Body of pancreas (tissue), 4 donors: ENCODE measurements at regions not wholly inside any gene's neighbourhood (a gene's known extent, or its start where the extent isn't known, plus 50 kb on each side); places are given as distances from the start of the nearest gene placed in this dataset.

Experiments
- ATAC-seq: fragments of 150-250 bp; one replicate; pipeline ENCODE4 v1.9.1; 2016
- DNase-seq, 4 donors: peaks; one replicate each; pipeline ENCODE4 v3.0.0-alpha.2; 2019
- H3K27ac ChIP-seq, 4 donors: fragments of 200-600 bp; sonication (generic); 1 replicate in 3 of 4; 2 replicates in 1 of 4; pipeline versions ENCODE4 v1.5.1 to v1.6.1; 2016 to 2019; ENCODE audit warnings: mild to moderate bottlenecking in 1 of 4, mixed read lengths in 1 of 4, moderate library complexity in 1 of 4
- H3K27me3 ChIP-seq, 2 donors: fragments of 200-600 bp; sonication (generic); one replicate each; pipeline ENCODE4 v1.6.0; 2016; ENCODE audit warnings: mild to moderate bottlenecking in 1 of 2
- H3K36me3 ChIP-seq, 2 donors: fragments of 200-600 bp; sonication (generic); replicated peaks in 1 of 2; 2 replicates each; pipeline ENCODE4 v1.5.1; 2016; ENCODE audit warnings: low read depth in 2 of 2; ENCODE audit not compliant: insufficient read depth in 1 of 2
- H3K4me1 ChIP-seq: fragments of 200-600 bp; sonication (generic); one replicate; pipeline ENCODE4 v1.6.0; 2016
- H3K4me3 ChIP-seq, 2 donors: fragments of 200-600 bp; sonication (generic); 1 replicate in 1 of 2; 2 replicates in 1 of 2; pipeline ENCODE4 v1.5.1; 2016 to 2019
- H3K9me3 ChIP-seq, 3 donors: fragments of 200-600 bp; sonication (generic); 1 replicate in 2 of 3; 2 replicates in 1 of 3; pipeline ENCODE4 v1.5.1; 2016
- POLR2A ChIP-seq, 3 donors: fragments of 450-650 bp; IDR thresholded peaks; one replicate each; pipeline ENCODE4 v1.6.1; 2016; ENCODE audit warnings: antibody characterized with exemption in 3 of 3, mild to moderate bottlenecking in 2 of 3
- WGBS, 2 donors: methylation state at CpG; one replicate each; pipeline ENCODE4 v1.1.5; 2017; 5-methylcytosine and 5-hydroxymethylcytosine counted together
- intact Hi-C: fragments of 100-400 bp; cut with DNase I; formaldehyde crosslinking; loops from one replicate; pipeline ENCODE4 v1.15.1; 2023
- TF ChIP-seq, protein P1 (sequence below), 7 experiments: fragments of 450-650 bp in 4 of 7; fragments of 200-600 bp in 3 of 7; sonication (generic) in 3 of 7; IDR thresholded peaks; one replicate each; pipeline ENCODE4 v1.5.1; 2016 to 2019; ENCODE audit warnings: antibody characterized with exemption in 7 of 7

DNA sequence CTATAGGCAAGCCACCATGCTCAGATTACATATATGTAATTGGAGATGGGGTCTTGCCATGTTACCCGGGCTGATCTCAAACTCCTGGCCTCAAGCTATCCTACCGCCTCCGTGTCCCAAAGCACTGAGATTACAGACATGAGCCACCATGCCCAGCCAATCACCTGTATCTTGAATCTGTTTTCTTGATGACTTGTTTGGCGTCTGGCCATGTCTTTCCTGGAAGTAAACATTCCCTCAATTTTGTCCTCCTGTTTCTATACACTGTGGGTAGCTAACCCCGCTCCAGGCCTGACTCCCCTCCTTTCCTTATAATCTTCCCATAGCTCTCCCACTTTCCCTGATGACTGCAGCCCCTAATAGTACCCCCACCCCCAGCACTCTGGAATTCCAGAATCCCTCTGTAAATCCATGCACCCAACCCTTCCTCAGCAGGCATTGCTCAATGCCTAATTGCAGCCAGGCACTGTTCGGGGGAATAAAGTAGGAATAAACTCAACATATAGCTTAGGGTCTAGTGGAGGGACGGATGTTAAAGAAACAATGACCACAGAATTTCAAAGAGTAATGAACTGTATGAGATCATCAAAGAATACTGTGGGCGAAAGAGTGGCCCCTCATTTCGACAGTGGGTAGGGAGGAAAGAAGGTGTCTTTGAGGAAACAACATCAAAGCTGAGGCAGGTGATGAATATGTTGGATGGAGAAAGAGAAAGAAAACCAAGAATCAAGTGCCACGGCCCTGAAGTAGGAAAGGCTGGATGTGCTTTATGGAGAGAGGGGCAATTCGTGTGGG, 161.5 kb downstream of the ADSS2 start:
- ATAC-seq = no peak
- TF ChIP-seq, protein P1, sequence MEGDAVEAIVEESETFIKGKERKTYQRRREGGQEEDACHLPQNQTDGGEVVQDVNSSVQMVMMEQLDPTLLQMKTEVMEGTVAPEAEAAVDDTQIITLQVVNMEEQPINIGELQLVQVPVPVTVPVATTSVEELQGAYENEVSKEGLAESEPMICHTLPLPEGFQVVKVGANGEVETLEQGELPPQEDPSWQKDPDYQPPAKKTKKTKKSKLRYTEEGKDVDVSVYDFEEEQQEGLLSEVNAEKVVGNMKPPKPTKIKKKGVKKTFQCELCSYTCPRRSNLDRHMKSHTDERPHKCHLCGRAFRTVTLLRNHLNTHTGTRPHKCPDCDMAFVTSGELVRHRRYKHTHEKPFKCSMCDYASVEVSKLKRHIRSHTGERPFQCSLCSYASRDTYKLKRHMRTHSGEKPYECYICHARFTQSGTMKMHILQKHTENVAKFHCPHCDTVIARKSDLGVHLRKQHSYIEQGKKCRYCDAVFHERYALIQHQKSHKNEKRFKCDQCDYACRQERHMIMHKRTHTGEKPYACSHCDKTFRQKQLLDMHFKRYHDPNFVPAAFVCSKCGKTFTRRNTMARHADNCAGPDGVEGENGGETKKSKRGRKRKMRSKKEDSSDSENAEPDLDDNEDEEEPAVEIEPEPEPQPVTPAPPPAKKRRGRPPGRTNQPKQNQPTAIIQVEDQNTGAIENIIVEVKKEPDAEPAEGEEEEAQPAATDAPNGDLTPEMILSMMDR (IDR thresholded peaks at IDR 0.05) = no peak
- no peak for TF ChIP-seq POLR2A (IDR thresholded peaks at IDR 0.05)
- DNase-seq = no peak

GRCh38 chr1:244291236-244292201, 160.2 kb downstream of the ADSS2 start:
- DNase-seq (no peak), ATAC-seq (no peak)
- no peak overlapping the region for H3K27ac ChIP-seq
- no peaks in the 10 kb centered on the region for H3K36me3 ChIP-seq
- TF ChIP-seq, protein P1 (IDR thresholded peaks at IDR 0.05) = no peak
- no peak for TF ChIP-seq POLR2A (IDR thresholded peaks at IDR 0.05)
- H3K4me3 ChIP-seq = no peak overlapping the region
- H3K9me3 ChIP-seq = no peaks in the 10 kb centered on the region
- no peaks in the 10 kb centered on the region for H3K27me3 ChIP-seq
- intact Hi-C loops = no loop called here
- no peaks in the 10 kb centered on the region for H3K4me1 ChIP-seq
- WGBS, 2 donors = 82 to 92% methylated on average over 16 of the region's 16 CpGs

More for the DNA sequence above, 161.5 kb downstream of the ADSS2 start:
- H3K4me3 ChIP-seq = no peak overlapping the region
- WGBS, 2 donors = 75 to 77% methylated on average over 11 of the region's 11 CpGs
- no peak overlapping the region for H3K27ac ChIP-seq
- H3K4me1 ChIP-seq = no peaks in the 10 kb centered on the region
- H3K27me3 ChIP-seq = no peaks in the 10 kb centered on the region
- no peaks in the 10 kb centered on the region for H3K36me3 ChIP-seq
- intact Hi-C loops = no loop called here
- H3K9me3 ChIP-seq = no peaks in the 10 kb centered on the region

- no peaks in the 10 kb centered on the region for H3K36me3 ChIP-seq
- TF ChIP-seq, protein P1 (IDR thresholded peaks at IDR 0.05) = no peak
- no peak for TF ChIP-seq POLR2A (IDR thresholded peaks at IDR 0.05)
- peaks cover 7% of the 10 kb centered on the region for H3K4me1 ChIP-seq
- no peaks in the 10 kb centered on the region for H3K27me3 ChIP-seq
- intact Hi-C loops = no loop called here
- H3K4me3 ChIP-seq = no peak overlapping the region
- DNase-seq = no peak
- H3K27ac ChIP-seq = no peak overlapping the region
- WGBS, 2 donors = 72 to 74% methylated on average over 7 of the region's 7 CpGs
- H3K9me3 ChIP-seq = no peaks in the 10 kb centered on the region
- ATAC-seq = no peak
Measured at GRCh38 chr1:244294599-244295224, 157.0 kb downstream of the ADSS2 start.

DNA sequence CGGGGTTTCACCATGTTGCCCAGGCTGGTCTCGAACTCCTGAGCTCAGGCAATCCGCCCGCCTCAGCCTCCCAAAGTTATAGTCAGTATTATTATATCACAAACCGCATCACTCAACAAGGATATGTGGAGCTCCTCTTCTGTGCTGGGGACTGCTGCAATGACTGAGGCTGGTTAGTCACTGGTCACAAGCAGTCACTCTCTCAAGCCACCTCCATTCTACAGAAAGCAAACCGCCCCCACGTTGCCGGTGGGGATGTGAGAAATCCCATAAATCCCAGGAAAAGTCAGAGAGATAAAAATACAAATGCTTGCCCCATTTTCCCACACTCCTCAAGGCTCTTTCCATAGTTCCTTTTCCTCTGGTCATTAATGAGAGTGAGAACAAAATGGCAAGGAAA, 155.7 kb downstream of the ADSS2 start:
- 70 to 80% methylated on average over 5 to 8 of the region's 8 CpGs for WGBS, 2 donors
- H3K27me3 ChIP-seq = no peaks in the 10 kb centered on the region
- DNase-seq (no peak), ATAC-seq (no peak)
- H3K36me3 ChIP-seq = no peaks in the 10 kb centered on the region
- intact Hi-C loops = no loop called here
- no peak for TF ChIP-seq POLR2A (IDR thresholded peaks at IDR 0.05)
- TF ChIP-seq, protein P1 (IDR thresholded peaks at IDR 0.05) = no peak
- H3K9me3 ChIP-seq = no peaks in the 10 kb centered on the region
- peaks cover 19% of the 10 kb centered on the region for H3K4me1 ChIP-seq
- no peak overlapping the region for H3K27ac ChIP-seq
- no peak overlapping the region for H3K4me3 ChIP-seq
